ENCODE measurements at regions not wholly inside any gene's neighbourhood (a gene's known extent, or its start where the extent isn't known, plus 50 kb on each side); places are given as distances from the start of the nearest gene placed in this dataset.

GRCh38 chr9:79975621-79976256 is 404.0 kb downstream of the TLE4 start:
- no peak for TF ChIP-seq POLR2AphosphoS5 (IDR thresholded peaks at IDR 0.05; ENCODE audit: low read depth, low read length)
- TF ChIP-seq CTCF (IDR thresholded peaks at IDR 0.05), result no peak
- no peak for TF ChIP-seq SIN3A (IDR thresholded peaks at IDR 0.05; ENCODE audit: borderline replicate concordance, insufficient read depth, low read depth, low read length)
- no peak for TF ChIP-seq REST (IDR thresholded peaks at IDR 0.05; ENCODE audit: insufficient read depth in 1 of 2, low read depth in 2 of 2, low read length in 1 of 2)
- TF ChIP-seq TCF7L2 (IDR thresholded peaks at IDR 0.05; ENCODE audit: low read depth, low read length), result no peak

All from Panc1 (cell line).